IMR-90 (cell line): ENCODE measurements at regions not wholly inside any gene's neighbourhood (a gene's known extent, or its start where the extent isn't known, plus 50 kb on each side); places are given as distances from the start of the nearest gene placed in this dataset.

ENCODE experiments used
- ATAC-seq: fragments of 200-7000 bp; cut with Tn5 transposase; 2 replicates; pipeline ENCODE4 v1.9.1; 2020; ENCODE audit warnings: low read depth, mild to moderate bottlenecking, moderate library complexity
- BruUV-seq: library from RNA; stranded (reverse); fragments of 400-500 nt; replicated peaks from 2 replicates; lab custom pipeline; 2021; lab: Mats Ljungman, UMichigan
- CTCF ChIA-PET: fragments of 300-600 bp; formaldehyde crosslinking; extraction: SDS; loops from one replicate; lab custom pipeline; 2021; ENCODE audit warnings: antibody characterized with exemption; lab: Yijun Ruan, JAX
- POLR2A ChIA-PET: fragments of 300-600 bp; sonication (Branson Sonifier 250); formaldehyde crosslinking; loops from one replicate; lab custom pipeline; 2022; ENCODE audit warnings: antibody characterized with exemption; ENCODE audit not compliant: unreplicated experiment; lab: Charles Lee
- DNase-seq: peaks from one replicate; pipeline ENCODE4 v3.0.0; 2013
- H2AFZ ChIP-seq: replicated peaks from 2 replicates; pipeline ENCODE3; 2013; ENCODE audit warnings: low read length, mild to moderate bottlenecking; ENCODE audit not compliant: poor library complexity
- H2AK5ac ChIP-seq: 2 replicates; pipeline ENCODE4 v1.6.1; 2013; ENCODE audit warnings: low read depth, low read length, inconsistent platforms
- H2AK9ac ChIP-seq: replicated peaks from 2 replicates; pipeline ENCODE3; 2013; ENCODE audit warnings: mild to moderate bottlenecking, low read depth, low read length, moderate library complexity; ENCODE audit not compliant: poor library complexity
- H2BK120ac ChIP-seq: 2 replicates; pipeline ENCODE4 v1.6.1; 2013; ENCODE audit warnings: low read depth, low read length, inconsistent platforms
- H2BK15ac ChIP-seq: 3 replicates; pipeline ENCODE4 v1.6.1; 2013; ENCODE audit warnings: low read depth, low read length, inconsistent platforms
- H2BK20ac ChIP-seq: 2 replicates; pipeline ENCODE4 v1.6.1; 2013; ENCODE audit warnings: low read depth, mild to moderate bottlenecking, inconsistent platforms, low read length, moderate library complexity
- H2BK5ac ChIP-seq: 2 replicates; pipeline ENCODE4 v1.6.1; 2013; ENCODE audit warnings: mild to moderate bottlenecking, low read depth, low read length, inconsistent platforms; ENCODE audit not compliant: poor library complexity, severe bottlenecking
- H3K14ac ChIP-seq: replicated peaks from 2 replicates; pipeline ENCODE4 v1.6.1; 2013; ENCODE audit warnings: low read depth, low read length, inconsistent platforms
- H3K18ac ChIP-seq: 2 replicates; pipeline ENCODE4 v1.6.1; 2013; ENCODE audit warnings: low read depth, low read length, control low read depth
- H3K23ac ChIP-seq: 2 replicates; pipeline ENCODE4 v1.6.1; 2013; ENCODE audit warnings: low read depth, low read length, inconsistent platforms
- H3K27ac ChIP-seq: 2 replicates; pipeline ENCODE4 v1.5.1; 2013; ENCODE audit warnings: mild to moderate bottlenecking, control low read depth, low read length; ENCODE audit not compliant: insufficient read depth
- H3K27me3 ChIP-seq: 2 replicates; pipeline ENCODE4 v1.6.1; 2013; ENCODE audit warnings: low read length; ENCODE audit not compliant: control insufficient read depth, insufficient read depth
- H3K36me3 ChIP-seq: 2 replicates; pipeline ENCODE4 v1.6.1; 2013; ENCODE audit warnings: low read length, mixed read lengths; ENCODE audit not compliant: control insufficient read depth, insufficient read depth
- H3K4ac ChIP-seq: 2 replicates; pipeline ENCODE4 v1.6.1; 2013; ENCODE audit warnings: low read depth, low read length, inconsistent platforms
- H3K4me1 ChIP-seq: 2 replicates; pipeline ENCODE4 v1.6.1; 2013; ENCODE audit warnings: low read length, mixed read lengths; ENCODE audit not compliant: control insufficient read depth, insufficient read depth
- H3K4me2 ChIP-seq: 2 replicates; pipeline ENCODE4 v1.6.1; 2013; ENCODE audit warnings: low read depth, mild to moderate bottlenecking, control low read depth, low read length, moderate library complexity
- H3K4me3 ChIP-seq: 2 replicates; pipeline ENCODE4 v1.5.1; 2013; ENCODE audit warnings: low read depth, mild to moderate bottlenecking, control low read depth, low read length, moderate library complexity; ENCODE audit not compliant: insufficient read depth
- H3K56ac ChIP-seq: 2 replicates; pipeline ENCODE4 v1.6.1; 2013; ENCODE audit warnings: low read length, inconsistent platforms; ENCODE audit not compliant: insufficient read depth; ENCODE audit errors: extremely low read depth
- H3K79me1 ChIP-seq, 2 experiments: 2 replicates each; pipeline ENCODE4 v1.6.1; 2013; ENCODE audit warnings: low read length in 2 of 2, inconsistent platforms in 1 of 2, low read depth in 1 of 2
- H3K9ac ChIP-seq: 2 replicates; pipeline ENCODE4 v1.6.1; 2013; ENCODE audit warnings: low read depth, low read length, control low read depth
- H3K9me1 ChIP-seq: 2 replicates; pipeline ENCODE4 v1.6.1; 2013; ENCODE audit warnings: low read length, inconsistent platforms; ENCODE audit not compliant: insufficient read depth
- H3K9me3 ChIP-seq: 2 replicates; pipeline ENCODE4 v1.6.1; 2013; ENCODE audit warnings: low read length; ENCODE audit not compliant: control insufficient read depth, insufficient read depth
- H4K20me1 ChIP-seq: 2 replicates; pipeline ENCODE4 v1.6.1; 2013; ENCODE audit warnings: low read length, inconsistent platforms; ENCODE audit not compliant: insufficient read depth
- H4K5ac ChIP-seq: 2 replicates; pipeline ENCODE4 v1.6.1; 2013; ENCODE audit warnings: mild to moderate bottlenecking, low read depth, low read length, control low read depth
- H4K8ac ChIP-seq, 2 experiments: 2 replicates each; pipeline ENCODE4 v1.6.1; 2013; ENCODE audit warnings: low read depth in 2 of 2, low read length in 2 of 2, control low read depth in 1 of 2, inconsistent platforms in 1 of 2
- H4K91ac ChIP-seq: 2 replicates; pipeline ENCODE4 v1.6.1; 2013; ENCODE audit warnings: low read depth, low read length, inconsistent platforms; ENCODE audit not compliant: insufficient read depth
- BHLHE40 ChIP-seq: fragments of 150-350 bp; IDR thresholded peaks from 2 replicates; pipeline ENCODE4 v1.6.1; 2016; ENCODE audit warnings: mild to moderate bottlenecking, low read depth, low read length
- CEBPB ChIP-seq: IDR thresholded peaks from 2 replicates; pipeline ENCODE4 v1.6.1; 2012; ENCODE audit warnings: low read depth, low read length, improper control_type of control experiment
- MAFK ChIP-seq: IDR thresholded peaks from 2 replicates; pipeline ENCODE4 v1.6.1; 2012; ENCODE audit warnings: low read depth, low read length, improper control_type of control experiment
- NFE2L2 ChIP-seq: fragments of 150-350 bp; IDR thresholded peaks from 2 replicates; pipeline ENCODE4 v1.6.1; 2016; ENCODE audit warnings: low read depth, mild to moderate bottlenecking, low read length
- SMC3 ChIP-seq: fragments of 150-350 bp; IDR thresholded peaks from 2 replicates; pipeline ENCODE4 v1.6.1; 2016; ENCODE audit warnings: low read depth, mild to moderate bottlenecking, antibody characterized with exemption, low read length, moderate library complexity
- WGBS, 2 experiments: methylation state at CpG; one replicate each; pipeline versions ENCODE4 v1.1.5 to v1.1.7; 2013; ENCODE audit warnings: missing lambda C conversion rate in 2 of 2; ENCODE audit not compliant: insufficient read length in 1 of 2; ENCODE audit errors: extremely low coverage in 2 of 2; 5-methylcytosine and 5-hydroxymethylcytosine counted together
- dilution Hi-C: fragments of 300-500 bp; cut with HindIII; formaldehyde crosslinking; loops from one replicate; pipeline ENCODE4 v1.14.3; 2018; ENCODE audit warnings: low sequenced_read_pairs; ENCODE audit not compliant: unreplicated experiment
- in situ Hi-C: fragments of 300-500 bp; cut with MboI; formaldehyde crosslinking; loops from 3 replicates; pipeline ENCODE4 v1.14.3; 2019; ENCODE audit warnings: low sequenced_read_pairs, inconsistent platforms, mixed read lengths
- intact Hi-C: fragments of 100-400 bp; cut with micrococcal nuclease; formaldehyde crosslinking; loops from 2 replicates; pipeline ENCODE4 v1.10.0; 2022
- TF ChIP-seq, protein P1 (sequence below): fragments of 150-350 bp; IDR thresholded peaks from 2 replicates; pipeline ENCODE4 v1.6.1; 2017; ENCODE audit warnings: mild to moderate bottlenecking, antibody characterized with exemption, low read length, low read depth

DNA sequence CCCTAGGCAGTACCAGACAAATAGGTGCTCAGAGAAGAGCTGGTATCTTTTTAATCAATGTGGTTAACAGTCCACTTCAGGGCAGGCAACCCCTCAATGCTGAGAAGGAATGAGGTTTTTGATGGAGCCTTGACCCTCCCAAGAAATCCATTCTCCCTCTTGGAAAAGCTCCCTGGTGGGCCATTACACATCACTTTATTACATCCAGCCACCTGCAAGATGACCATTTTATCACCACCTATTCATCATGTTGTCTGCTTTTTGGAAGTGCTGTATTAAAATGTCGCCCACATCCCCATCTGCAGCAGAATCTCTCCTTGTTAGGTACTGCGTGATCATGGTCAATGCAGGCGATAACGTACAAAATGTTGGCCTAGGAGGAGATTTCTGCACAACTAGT, 614.7 kb upstream of the TMEM132C start:
- BruUV-seq, result no TSS peak
- Histone ChIP-seq H3K27ac (no peak overlapping the region), H2AK5ac (no peak overlapping the region), H3K14ac (no peak overlapping the region), H3K56ac (no peak overlapping the region), H3K4ac (no peak overlapping the region), H3K9me1 (peaks cover 3% of the 10 kb centered on the region; the same call in 1 of the 2 replicates), H2AK9ac (no peak overlapping the region), H3K4me3 (no peak overlapping the region), H3K4me2 (no peak overlapping the region), H2BK5ac (no peak overlapping the region), H3K9ac (no peak overlapping the region), H2BK20ac (no peak overlapping the region), H3K4me1 (peaks cover 2% of the 10 kb centered on the region; the same call in 1 of the 2 replicates), H3K27me3 (no peaks in the 10 kb centered on the region), H2BK15ac (no peak overlapping the region), H3K23ac (no peak overlapping the region), H3K9me3 (peaks cover 4% of the 10 kb centered on the region; the same call in 1 of the 2 replicates), H4K5ac (no peak overlapping the region), H4K91ac (no peak overlapping the region), H3K18ac (no peak overlapping the region), H2AFZ (no peak overlapping the region), H4K8ac (no peak overlapping the region), H2BK120ac (no peak overlapping the region), H3K36me3 (no peaks in the 10 kb centered on the region), H3K79me1 (no peaks in the 10 kb centered on the region), H4K20me1 (no peaks in the 10 kb centered on the region)
- ChIA-PET POLR2A (no interaction called here), CTCF (no interaction called here)
- intact Hi-C loops (no loop called here), dilution Hi-C loops (no loop called here), in situ Hi-C loops (no loop called here)
- DNase-seq (no peak), ATAC-seq (no peak)
- WGBS, 2 experiments, result no CpG with 5 or more reads among the region's 4 CpGs
- no peak for TF ChIP-seq MAFK
- no peak for TF ChIP-seq CEBPB
- no peak for TF ChIP-seq BHLHE40
- no peak for TF ChIP-seq NFE2L2
- TF ChIP-seq, protein P1, sequence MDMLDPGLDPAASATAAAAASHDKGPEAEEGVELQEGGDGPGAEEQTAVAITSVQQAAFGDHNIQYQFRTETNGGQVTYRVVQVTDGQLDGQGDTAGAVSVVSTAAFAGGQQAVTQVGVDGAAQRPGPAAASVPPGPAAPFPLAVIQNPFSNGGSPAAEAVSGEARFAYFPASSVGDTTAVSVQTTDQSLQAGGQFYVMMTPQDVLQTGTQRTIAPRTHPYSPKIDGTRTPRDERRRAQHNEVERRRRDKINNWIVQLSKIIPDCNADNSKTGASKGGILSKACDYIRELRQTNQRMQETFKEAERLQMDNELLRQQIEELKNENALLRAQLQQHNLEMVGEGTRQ, result no peak
- no peak for TF ChIP-seq SMC3
